OCI-M1 (cell line): ENCODE measurements at regions not wholly inside any gene's neighbourhood (a gene's known extent, or its start where the extent isn't known, plus 50 kb on each side); places are given as distances from the start of the nearest gene placed in this dataset.
"Not testable (repeated sequence)": the region's sequence is repeated elsewhere in the genome, so short reads cannot be mapped to it uniquely, and the experiment has no call there.

Source experiments
- DNase-seq: peaks from one replicate; lab custom pipeline; 2025; lab: John Stamatoyannopoulos, UW

- DNase-seq: no peak
These were observed 53.6 kb upstream of the RPRM start for GRCh38 chr2:153532140-153532539.

DNA sequence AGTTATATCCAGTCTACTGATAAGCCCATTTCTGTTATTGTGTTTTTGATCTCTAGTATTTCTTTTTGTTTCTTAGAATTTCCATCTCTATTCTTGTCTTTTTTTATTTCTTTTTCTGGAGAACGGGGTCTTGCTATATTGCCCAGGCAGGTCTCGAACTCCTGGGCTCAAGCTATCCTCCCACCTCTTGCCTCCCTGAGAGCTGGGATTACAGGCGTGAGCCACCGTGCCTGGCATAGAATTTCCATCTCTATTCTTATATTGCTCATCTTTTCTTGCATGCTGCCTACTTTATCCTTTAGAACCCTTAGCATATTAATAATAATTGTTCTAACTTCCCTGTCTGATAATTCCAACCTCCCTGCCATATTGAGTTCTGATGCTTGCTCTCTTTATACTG, 55.2 kb upstream of the RPRM start:
- not testable (repeated sequence) for DNase-seq

GRCh38 chr2:153534590-153534989, 56.0 kb upstream of the RPRM start:
- not testable (repeated sequence) for DNase-seq

DNA sequence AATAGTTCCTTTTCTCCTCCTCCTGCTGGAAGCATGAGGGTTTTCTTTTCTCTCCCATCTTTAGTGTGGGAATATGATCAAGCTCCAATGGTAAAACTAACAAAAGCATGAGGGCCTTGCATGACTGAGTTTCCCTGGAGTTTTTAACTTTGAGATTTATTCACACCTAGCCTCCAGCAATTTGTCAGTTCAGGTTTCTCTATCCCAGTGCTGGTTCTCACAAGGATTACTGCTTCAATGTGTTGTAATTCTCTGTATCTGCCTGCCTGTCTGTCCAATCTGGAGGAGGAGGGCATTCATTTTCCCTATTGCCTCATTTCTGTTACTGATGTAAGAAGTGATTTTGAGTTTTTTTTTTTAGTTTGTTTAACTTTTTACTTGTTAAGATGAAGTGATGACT, 57.6 kb upstream of the RPRM start:
- no peak for DNase-seq

DNA sequence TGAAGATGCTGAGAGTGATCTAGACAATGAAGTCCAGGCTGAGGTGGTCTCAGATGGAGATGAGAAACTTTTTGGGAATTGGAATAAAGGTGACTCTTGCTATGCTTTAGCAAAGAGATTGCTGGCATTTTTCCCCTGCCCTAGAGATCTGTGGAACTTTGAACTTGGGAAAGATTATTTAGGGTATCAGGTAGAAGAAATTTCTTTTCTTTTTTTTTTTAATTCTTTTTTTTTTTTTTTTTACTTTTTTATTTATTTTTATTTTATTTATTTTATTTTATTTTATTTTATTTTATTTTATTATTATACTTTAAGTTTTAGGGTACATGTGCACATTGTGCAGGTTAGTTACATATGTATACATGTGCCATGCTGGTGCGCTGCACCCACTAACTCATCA, 59.5 kb upstream of the RPRM start:
- not testable (repeated sequence) for DNase-seq

GRCh38 chr2:153543635-153544071, 65.1 kb upstream of the RPRM start:
- no peak for DNase-seq

GRCh38 chr2:153546358-153546757, 67.8 kb upstream of the RPRM start:
- no peak for DNase-seq

GRCh38 chr2:153548536-153548935, 70.0 kb upstream of the RPRM start:
- DNase-seq: no peak

DNA sequence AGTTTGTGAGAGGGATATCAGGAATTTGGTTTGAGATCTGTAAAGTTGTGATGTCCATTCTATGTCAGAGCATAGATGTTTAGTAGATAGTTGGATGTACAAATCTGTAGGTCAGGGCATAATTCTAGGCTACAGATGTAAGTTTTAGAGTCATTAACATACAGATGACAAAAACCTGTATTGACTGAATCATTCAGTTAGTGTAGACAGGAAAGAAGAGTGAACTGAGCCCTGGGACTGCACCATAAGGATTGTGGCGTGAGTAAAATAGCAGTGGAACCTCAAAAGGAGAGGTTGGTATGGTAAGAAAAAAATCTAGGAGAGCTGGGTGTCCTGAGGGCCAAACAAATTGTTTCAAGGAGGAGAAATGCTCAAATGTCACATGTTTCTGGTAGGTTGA, 73.1 kb upstream of the RPRM start:
- DNase-seq: no peak

DNA sequence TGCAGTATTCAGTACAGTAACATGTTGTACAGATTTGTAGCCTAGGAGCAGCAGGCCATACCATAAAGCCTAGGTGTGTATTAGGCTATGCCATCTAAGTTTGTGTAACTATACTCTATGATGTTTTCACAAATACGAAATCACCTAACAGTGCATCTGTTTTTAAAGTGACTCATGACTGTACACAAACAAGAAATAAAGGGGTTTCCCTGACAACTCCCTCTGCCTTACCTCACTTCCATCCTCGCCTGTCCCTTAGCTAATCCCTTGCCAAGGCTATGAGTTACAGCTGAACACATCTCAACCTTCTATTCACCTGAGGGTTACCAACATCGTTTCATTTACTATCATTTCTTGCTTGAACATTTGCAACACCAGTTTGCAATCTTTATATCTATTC, 78.6 kb upstream of the RPRM start:
- DNase-seq: no peak

DNA sequence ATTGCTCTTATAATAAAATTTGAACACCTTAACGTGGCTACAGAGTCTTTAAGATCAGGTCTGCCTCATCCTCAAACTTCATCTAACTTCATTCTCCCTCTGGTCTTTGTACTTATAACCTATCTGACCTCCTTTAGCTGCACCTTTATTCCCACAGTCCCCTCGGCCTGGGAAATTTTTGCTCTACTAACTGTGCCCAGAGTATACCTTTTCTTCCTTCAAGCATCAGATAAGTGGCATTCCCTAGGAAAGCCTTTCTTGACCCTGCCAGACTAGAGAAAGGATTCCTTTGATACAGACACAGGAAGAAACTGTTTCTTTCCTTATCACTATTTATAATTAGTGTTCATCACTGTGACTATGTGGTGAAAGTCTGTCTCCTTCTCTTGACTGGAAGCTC, 79.2 kb upstream of the RPRM start:
- no peak for DNase-seq

DNA sequence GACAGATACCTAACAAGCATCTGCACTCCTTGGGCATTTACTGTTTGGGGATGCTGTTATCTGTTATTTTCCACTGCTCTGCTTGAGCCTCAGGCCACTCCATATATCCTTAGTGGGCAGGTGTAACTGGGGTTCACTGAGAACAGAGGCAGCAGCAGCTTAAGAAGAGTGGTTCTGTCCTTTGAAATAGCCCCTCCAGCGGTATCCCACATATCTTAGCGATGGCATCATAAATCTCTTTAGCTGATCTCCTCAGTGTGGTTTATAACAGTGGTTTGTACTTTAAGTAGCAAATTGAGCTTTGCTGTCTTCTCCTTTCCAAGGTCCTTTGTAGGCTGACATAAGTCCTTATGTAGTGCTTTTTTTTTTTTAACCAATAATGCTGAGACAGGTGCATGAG, 79.7 kb upstream of the RPRM start:
- DNase-seq: no peak

- no peak for DNase-seq
These were observed 88.8 kb upstream of the RPRM start for GRCh38 chr2:153567367-153567766.

GRCh38 chr2:153568105-153568504, 89.5 kb upstream of the RPRM start:
- DNase-seq: no peak

DNA sequence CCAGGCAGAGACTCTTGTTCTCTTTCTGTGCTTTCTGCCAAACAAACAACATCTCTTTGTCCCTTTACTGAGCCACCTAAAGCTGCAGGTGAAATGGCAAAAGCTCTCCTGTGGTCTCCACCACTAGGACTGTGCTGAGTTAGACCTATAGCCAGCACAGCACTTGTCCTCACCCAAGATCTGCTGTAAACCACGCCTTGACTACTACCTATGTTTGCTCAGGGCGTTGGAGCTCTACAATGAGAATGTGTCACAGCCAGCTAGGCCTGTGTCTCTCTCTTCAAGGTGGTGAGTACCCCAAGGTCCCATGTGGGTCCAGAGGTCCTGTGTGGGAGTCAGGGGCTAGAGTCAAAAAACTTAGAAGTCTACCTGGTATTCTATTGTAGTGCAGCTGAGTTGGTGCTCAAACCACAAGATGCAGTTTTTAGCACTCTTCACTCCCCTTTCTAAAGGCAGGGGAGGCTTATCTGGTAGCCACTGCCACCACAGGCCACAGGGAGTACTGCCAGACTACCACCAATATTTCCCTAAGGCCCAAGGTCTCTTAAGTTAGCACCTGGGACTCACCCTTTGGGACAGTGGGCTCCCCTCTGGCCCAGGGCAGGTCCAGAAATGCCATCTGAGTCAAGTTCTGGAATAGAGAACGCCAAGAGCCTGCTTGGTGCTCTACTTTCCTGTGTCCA, 96.8 kb upstream of the RPRM start:
- DNase-seq: no peak

- no peak for DNase-seq
These were observed 105.7 kb upstream of the RPRM start for GRCh38 chr2:153584244-153584643.

- no peak for DNase-seq
These were observed 109.8 kb upstream of the RPRM start for GRCh38 chr2:153588408-153588807.

- DNase-seq: no peak
These were observed 111.0 kb upstream of the RPRM start for GRCh38 chr2:153589586-153589985.

GRCh38 chr2:153593086-153593485, 114.5 kb upstream of the RPRM start:
- not testable (repeated sequence) for DNase-seq

DNA sequence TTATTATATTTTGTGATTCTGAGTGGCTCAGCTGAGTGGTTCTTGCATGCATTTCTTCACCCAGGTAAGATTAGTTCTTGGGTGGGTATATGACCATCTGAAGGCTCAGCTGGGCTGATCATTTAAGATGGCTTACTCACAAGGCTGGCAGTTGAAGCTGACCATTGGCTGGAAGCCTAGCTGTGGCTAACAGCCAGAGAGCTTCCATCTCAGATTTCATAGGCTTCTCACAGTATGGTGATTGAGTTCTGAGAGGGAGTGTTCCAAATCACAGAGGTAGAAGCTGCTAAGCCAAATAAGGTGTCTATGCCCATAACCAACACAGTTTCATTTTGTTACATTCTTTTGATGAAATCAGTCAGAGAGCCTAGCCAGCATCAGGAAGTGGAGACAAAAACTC, 117.4 kb upstream of the RPRM start:
- peak; percentile 37 for DNase-seq

GRCh38 chr2:153601812-153602211, 123.2 kb upstream of the RPRM start:
- no peak for DNase-seq

- no peak for DNase-seq
These were observed 125.6 kb upstream of the RPRM start for GRCh38 chr2:153604133-153604532.

DNA sequence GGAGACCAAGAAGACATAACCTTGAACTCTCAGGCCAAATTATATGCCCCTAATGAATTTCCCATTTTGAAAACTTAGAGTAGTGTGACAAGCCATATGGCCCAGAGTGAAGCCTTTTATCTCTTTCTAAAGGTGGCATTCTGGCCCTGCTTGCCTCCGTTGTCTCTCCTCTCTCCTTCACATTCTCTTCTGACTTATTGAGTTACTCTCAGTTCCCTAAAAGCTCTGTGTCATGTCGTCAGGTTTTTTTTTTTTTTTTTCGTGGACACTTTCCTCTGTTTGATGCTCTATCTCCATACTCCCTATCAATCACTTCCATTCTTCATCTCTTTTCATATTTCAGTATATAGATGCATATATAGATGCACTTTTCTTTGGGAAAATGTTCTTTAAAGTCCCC, 128.1 kb upstream of the RPRM start:
- DNase-seq: no peak

- DNase-seq: peak; percentile 34
These were observed 143.7 kb upstream of the RPRM start for GRCh38 chr2:153622285-153622684.

- no peak for DNase-seq
These were observed 144.5 kb upstream of the RPRM start for GRCh38 chr2:153623020-153623419.
